ENCODE measurements at regions not wholly inside any gene's neighbourhood (a gene's known extent, or its start where the extent isn't known, plus 50 kb on each side); places are given as distances from the start of the nearest gene placed in this dataset.
"Not testable (repeated sequence)": the region's sequence is repeated elsewhere in the genome, so short reads cannot be mapped to it uniquely, and the experiment has no call there.

GRCh38 chr2:76159042-76159648 is 448.4 kb upstream of the GCFC2 start:
- no peak for DNase-seq

GRCh38 chr2:76157531-76157930 is 446.8 kb upstream of the GCFC2 start:
- no peak for DNase-seq

GRCh38 chr2:76154981-76155380 is 444.3 kb upstream of the GCFC2 start:
- no peak for DNase-seq

GRCh38 chr2:76149846-76150245 is 439.1 kb upstream of the GCFC2 start:
- DNase-seq = no peak

GRCh38 chr2:76139303-76139702 is 428.6 kb upstream of the GCFC2 start:
- DNase-seq = not testable (repeated sequence)

- no peak for DNase-seq
Measured at GRCh38 chr2:76128622-76129021, 417.9 kb upstream of the GCFC2 start.

GRCh38 chr2:76120176-76120575 is 409.5 kb upstream of the GCFC2 start:
- DNase-seq = no peak

GRCh38 chr2:76089683-76090082 is 379.0 kb upstream of the GCFC2 start:
- no peak for DNase-seq

GRCh38 chr2:76083248-76083647 is 372.5 kb upstream of the GCFC2 start:
- DNase-seq = no peak

GRCh38 chr2:76082509-76082908 is 371.8 kb upstream of the GCFC2 start:
- no peak for DNase-seq

- no peak for DNase-seq
Measured at GRCh38 chr2:76080154-76080553, 369.4 kb upstream of the GCFC2 start.

- no peak for DNase-seq
Measured at GRCh38 chr2:76075126-76075525, 364.4 kb upstream of the GCFC2 start.

GRCh38 chr2:76073992-76074604 is 363.4 kb upstream of the GCFC2 start:
- DNase-seq = no peak

- DNase-seq = no peak
Measured at GRCh38 chr2:76050196-76050595, 339.5 kb upstream of the GCFC2 start.

- DNase-seq = no peak
Measured at GRCh38 chr2:76044701-76045100, 334.0 kb upstream of the GCFC2 start.

GRCh38 chr2:76039505-76039904 is 328.8 kb upstream of the GCFC2 start:
- DNase-seq = no peak

GRCh38 chr2:76027761-76028160 is 317.0 kb upstream of the GCFC2 start:
- DNase-seq = no peak

GRCh38 chr2:76019128-76019527 is 308.4 kb upstream of the GCFC2 start:
- no peak for DNase-seq

GRCh38 chr2:76009484-76009883 is 298.8 kb upstream of the GCFC2 start:
- no peak for DNase-seq

GRCh38 chr2:76008001-76008702 is 297.4 kb upstream of the GCFC2 start:
- DNase-seq = no peak

GRCh38 chr2:76000425-76000824 is 289.7 kb upstream of the GCFC2 start:
- no peak for DNase-seq

- DNase-seq = no peak
Measured at GRCh38 chr2:75998451-75998850, 287.7 kb upstream of the GCFC2 start.

- no peak for DNase-seq
Measured at GRCh38 chr2:75994759-75995158, 284.0 kb upstream of the GCFC2 start.

GRCh38 chr2:75988622-75989021 is 277.9 kb upstream of the GCFC2 start:
- not testable (repeated sequence) for DNase-seq

GRCh38 chr2:75986617-75987016 is 275.9 kb upstream of the GCFC2 start:
- DNase-seq = no peak

Measured in activated CD8-positive, alpha-beta memory T cell treated with anti-CD3 and anti-CD28 coated beads for 24 hours (primary cell).